ENCODE measurements at regions not wholly inside any gene's neighbourhood (a gene's known extent, or its start where the extent isn't known, plus 50 kb on each side); places are given as distances from the start of the nearest gene placed in this dataset.

- intact Hi-C loops (cut with DNase I) = no loop called here
- 49% methylated on average over 2 of the region's 2 CpGs for WGBS
These were observed 569.1 kb downstream of the TBC1D4 start for GRCh38 chr13:74912898-74913297.

GRCh38 chr13:74910415-74910814 lies 571.6 kb downstream of the TBC1D4 start:
- no peak for TF ChIP-seq CTCF (IDR thresholded peaks at IDR 0.05)
- no peak for TF ChIP-seq POLR2A (IDR thresholded peaks at IDR 0.05; ENCODE audit: low read depth)
- TF ChIP-seq EP300 (IDR thresholded peaks at IDR 0.05) = no peak
- no peak for TF ChIP-seq POLR2AphosphoS5 (IDR thresholded peaks at IDR 0.05)
- Histone ChIP-seq H3K36me3 (no peaks in the 10 kb centered on the region), H3K27ac (replicated peaks in 1 of 4) (no peak overlapping the region), H3K4me3 (no peak overlapping the region), H3K4me1 (no peaks in the 10 kb centered on the region), H3K9me3 (no peaks in the 10 kb centered on the region), H3K27me3 (no peaks in the 10 kb centered on the region)
- no peak for DNase-seq (ENCODE audit: extremely low spot score)
- intact Hi-C loops (cut with DNase I) = no loop called here
- WGBS = 86% methylated on average over 5 of the region's 5 CpGs

More at GRCh38 chr13:74912898-74913297, 569.1 kb downstream of the TBC1D4 start:
- Histone ChIP-seq H3K27ac (replicated peaks in 1 of 4) (no peak overlapping the region), H3K27me3 (no peaks in the 10 kb centered on the region), H3K4me1 (no peaks in the 10 kb centered on the region), H3K9me3 (no peaks in the 10 kb centered on the region), H3K36me3 (no peaks in the 10 kb centered on the region), H3K4me3 (no peak overlapping the region)
- TF ChIP-seq CTCF (IDR thresholded peaks at IDR 0.05) = no peak
- TF ChIP-seq POLR2A (IDR thresholded peaks at IDR 0.05; ENCODE audit: low read depth) = no peak
- TF ChIP-seq POLR2AphosphoS5 (IDR thresholded peaks at IDR 0.05) = no peak
- no peak for TF ChIP-seq EP300 (IDR thresholded peaks at IDR 0.05)
- no peak for DNase-seq (ENCODE audit: extremely low spot score)

- intact Hi-C loops (cut with DNase I) = no loop called here
- Histone ChIP-seq H3K9me3 (no peaks in the 10 kb centered on the region), H3K36me3 (no peaks in the 10 kb centered on the region), H3K4me1 (no peaks in the 10 kb centered on the region), H3K27me3 (no peaks in the 10 kb centered on the region), H3K27ac (replicated peaks in 1 of 4) (no peak overlapping the region), H3K4me3 (no peak overlapping the region)
- 76% methylated on average over 5 of the region's 5 CpGs for WGBS
- TF ChIP-seq EP300 (IDR thresholded peaks at IDR 0.05) = no peak
- TF ChIP-seq POLR2A (IDR thresholded peaks at IDR 0.05; ENCODE audit: low read depth) = no peak
- no peak for TF ChIP-seq CTCF (IDR thresholded peaks at IDR 0.05)
- TF ChIP-seq POLR2AphosphoS5 (IDR thresholded peaks at IDR 0.05) = no peak
- no peak for DNase-seq (ENCODE audit: extremely low spot score)
These were observed 574.2 kb downstream of the TBC1D4 start for GRCh38 chr13:74907788-74908187.

GRCh38 chr13:74904556-74904955 lies 577.4 kb downstream of the TBC1D4 start:
- Histone ChIP-seq H3K4me3 (no peak overlapping the region), H3K36me3 (no peaks in the 10 kb centered on the region), H3K4me1 (no peaks in the 10 kb centered on the region), H3K9me3 (no peaks in the 10 kb centered on the region), H3K27ac (replicated peaks in 1 of 4) (no peak overlapping the region), H3K27me3 (no peaks in the 10 kb centered on the region)
- TF ChIP-seq CTCF (IDR thresholded peaks at IDR 0.05) (no peak), EP300 (IDR thresholded peaks at IDR 0.05) (no peak), POLR2A (IDR thresholded peaks at IDR 0.05; ENCODE audit: low read depth) (no peak), POLR2AphosphoS5 (IDR thresholded peaks at IDR 0.05) (no peak)
- 78% methylated on average over 4 of the region's 4 CpGs for WGBS
- intact Hi-C loops (cut with DNase I) = no loop called here
- DNase-seq (ENCODE audit: extremely low spot score) = no peak

GRCh38 chr13:74895042-74895796 lies 586.8 kb downstream of the TBC1D4 start:
- no peaks in the 10 kb centered on the region for H3K36me3 ChIP-seq
- WGBS = 88% methylated on average over 1 of the region's 1 CpG
- H3K9me3 ChIP-seq = no peaks in the 10 kb centered on the region
- no peak for DNase-seq (ENCODE audit: extremely low spot score)
- intact Hi-C loops (cut with DNase I) = no loop called here
- H3K27ac ChIP-seq (replicated peaks in 1 of 4) = no peak overlapping the region
- H3K4me1 ChIP-seq = no peaks in the 10 kb centered on the region
- TF ChIP-seq POLR2A (IDR thresholded peaks at IDR 0.05; ENCODE audit: low read depth) = no peak
- TF ChIP-seq CTCF (IDR thresholded peaks at IDR 0.05) = no peak
- no peak for TF ChIP-seq POLR2AphosphoS5 (IDR thresholded peaks at IDR 0.05)
- no peak for TF ChIP-seq EP300 (IDR thresholded peaks at IDR 0.05)
- no peaks in the 10 kb centered on the region for H3K27me3 ChIP-seq
- H3K4me3 ChIP-seq = no peak overlapping the region
